GM21360 (cell line): ENCODE measurements at regions not wholly inside any gene's neighbourhood (a gene's known extent, or its start where the extent isn't known, plus 50 kb on each side); places are given as distances from the start of the nearest gene placed in this dataset.
"Not testable (repeated sequence)": the region's sequence is repeated elsewhere in the genome, so short reads cannot be mapped to it uniquely, and the experiment has no call there.

ENCODE experiments used
- ATAC-seq: cut with Tn5 transposase; IDR thresholded peaks from one replicate; pipeline ENCODE4 v1.9.1; 2021; ENCODE audit warnings: mild to moderate bottlenecking, moderate library complexity; ENCODE audit not compliant: unreplicated experiment

GRCh38 chr4:27619435-27619834 is 758.8 kb downstream of the STIM2 start:
- no peak for ATAC-seq

GRCh38 chr4:27620886-27621285 is 760.2 kb downstream of the STIM2 start:
- no peak for ATAC-seq

GRCh38 chr4:27624749-27625148 is 764.1 kb downstream of the STIM2 start:
- ATAC-seq = no peak

- ATAC-seq = no peak
Measured at GRCh38 chr4:27628609-27629008, 768.0 kb downstream of the STIM2 start.

GRCh38 chr4:27629532-27630225 is 769.0 kb downstream of the STIM2 start:
- no peak for ATAC-seq

GRCh38 chr4:27635936-27636913 is 775.6 kb downstream of the STIM2 start:
- ATAC-seq = peak; percentile 90

- no peak for ATAC-seq
Measured at GRCh38 chr4:27638163-27638915, 777.7 kb downstream of the STIM2 start.

GRCh38 chr4:27643101-27643500 is 782.5 kb downstream of the STIM2 start:
- no peak for ATAC-seq

GRCh38 chr4:27648416-27648815 is 787.8 kb downstream of the STIM2 start:
- no peak for ATAC-seq

- ATAC-seq = no peak
Measured at GRCh38 chr4:27662426-27662825, 801.8 kb downstream of the STIM2 start.

- ATAC-seq = no peak
Measured at GRCh38 chr4:27666943-27667342, 806.3 kb downstream of the STIM2 start.

- ATAC-seq = no peak
Measured at GRCh38 chr4:27668001-27668400, 807.4 kb downstream of the STIM2 start.

- no peak for ATAC-seq
Measured at GRCh38 chr4:27678027-27678426, 817.4 kb downstream of the STIM2 start.

GRCh38 chr4:27684610-27685011 is 824.0 kb downstream of the STIM2 start:
- ATAC-seq = peak; percentile 99

GRCh38 chr4:27685091-27685490 is 824.5 kb downstream of the STIM2 start:
- no peak for ATAC-seq

- ATAC-seq = no peak
Measured at GRCh38 chr4:27685947-27686346, 825.3 kb downstream of the STIM2 start.

GRCh38 chr4:27692158-27692557 is 831.5 kb downstream of the STIM2 start:
- ATAC-seq = peak; percentile 89

GRCh38 chr4:27692868-27693634 is 832.4 kb downstream of the STIM2 start:
- ATAC-seq = no peak

GRCh38 chr4:27696257-27696656 is 835.6 kb downstream of the STIM2 start:
- not testable (repeated sequence) for ATAC-seq

- ATAC-seq = no peak
Measured at GRCh38 chr4:27701606-27702005, 841.0 kb downstream of the STIM2 start.
